Esophagus muscularis mucosa (tissue), 4 donors: ENCODE measurements at regions not wholly inside any gene's neighbourhood (a gene's known extent, or its start where the extent isn't known, plus 50 kb on each side); places are given as distances from the start of the nearest gene placed in this dataset.
"Not testable (repeated sequence)": the region's sequence is repeated elsewhere in the genome, so short reads cannot be mapped to it uniquely, and the experiment has no call there.

Source experiments
- DNase-seq: peaks from one replicate; pipeline ENCODE4 v3.0.0-alpha.2; 2017; ENCODE audit errors: extremely low spot score
- H3K27ac ChIP-seq, 4 donors: fragments of 200-600 bp; sonication (generic); replicated peaks in 1 of 4; 1 replicate in 3 of 4; 2 replicates in 1 of 4; pipeline ENCODE4 v1.5.1; 2016 to 2019; ENCODE audit warnings: mild to moderate bottlenecking in 1 of 4
- H3K27me3 ChIP-seq, 4 donors: fragments of 200-600 bp; sonication (generic); one replicate each; pipeline versions ENCODE4 v1.5.1 to v1.6.0; 2016 to 2019
- H3K36me3 ChIP-seq, 4 donors: fragments of 200-600 bp; sonication (generic); one replicate each; pipeline ENCODE4 v1.5.1; 2016 to 2019
- H3K4me1 ChIP-seq, 4 donors: fragments of 200-600 bp; sonication (generic); one replicate each; pipeline ENCODE4 v1.5.1; 2016 to 2019
- H3K4me3 ChIP-seq, 4 donors: fragments of 200-600 bp; sonication (generic); 1 replicate in 2 of 4; 2 replicates in 2 of 4; pipeline ENCODE4 v1.5.1; 2016 to 2019; ENCODE audit warnings: mild to moderate bottlenecking in 4 of 4, moderate library complexity in 1 of 4
- H3K9me3 ChIP-seq, 4 donors: fragments of 200-600 bp; sonication (generic); 1 replicate in 3 of 4; 2 replicates in 1 of 4; pipeline ENCODE4 v1.5.1; 2016 to 2019
- CTCF ChIP-seq, 3 experiments: fragments of 200-600 bp in 2 of 3; fragments of 450-650 bp in 1 of 3; sonication (generic) in 2 of 3; IDR thresholded peaks; one replicate each; pipeline ENCODE4 v1.5.1; 2017 to 2019; ENCODE audit warnings: antibody characterized with exemption in 3 of 3, mild to moderate bottlenecking in 2 of 3, moderate library complexity in 1 of 3
- EP300 ChIP-seq: sonication (generic); formaldehyde crosslinking; IDR thresholded peaks from one replicate; pipeline ENCODE4 v1.6.1; 2017; ENCODE audit warnings: antibody characterized with exemption
- POLR2A ChIP-seq: fragments of 450-650 bp; IDR thresholded peaks from one replicate; pipeline ENCODE4 v1.6.1; 2017; ENCODE audit warnings: antibody characterized with exemption, moderate library complexity, mild to moderate bottlenecking, low read depth
- POLR2AphosphoS5 ChIP-seq, 2 donors: sonication (generic); formaldehyde crosslinking; IDR thresholded peaks; one replicate each; pipeline ENCODE4 v1.6.1; 2017; ENCODE audit warnings: antibody characterized with exemption in 2 of 2
- WGBS: methylation state at CpG from one replicate; pipeline ENCODE4 v1.1.5; 2018; 5-methylcytosine and 5-hydroxymethylcytosine counted together
- intact Hi-C: fragments of 100-400 bp; cut with DNase I; formaldehyde crosslinking; loops from one replicate; pipeline ENCODE4 v1.15.1; 2023

- Histone ChIP-seq H3K27me3 (peaks cover 0 to 49% (median 0%) of the 10 kb centered on the region in 4 donors), H3K9me3 (no peaks in the 10 kb centered on the region), H3K27ac (no peak overlapping the region), H3K4me3 (no peak overlapping the region), H3K36me3 (no peaks in the 10 kb centered on the region), H3K4me1 (no peaks in the 10 kb centered on the region)
- TF ChIP-seq POLR2A (no peak), CTCF (IDR thresholded peaks at IDR 0.05) (no peak), POLR2AphosphoS5 (IDR thresholded peaks at IDR 0.05) (no peak), EP300 (no peak)
- intact Hi-C loops: no loop called here
- WGBS: 85% methylated on average over 8 of the region's 8 CpGs
- no peak for DNase-seq
These were observed 487.3 kb downstream of the BRD1 start for GRCh38 chr22:49340406-49340805.

DNA sequence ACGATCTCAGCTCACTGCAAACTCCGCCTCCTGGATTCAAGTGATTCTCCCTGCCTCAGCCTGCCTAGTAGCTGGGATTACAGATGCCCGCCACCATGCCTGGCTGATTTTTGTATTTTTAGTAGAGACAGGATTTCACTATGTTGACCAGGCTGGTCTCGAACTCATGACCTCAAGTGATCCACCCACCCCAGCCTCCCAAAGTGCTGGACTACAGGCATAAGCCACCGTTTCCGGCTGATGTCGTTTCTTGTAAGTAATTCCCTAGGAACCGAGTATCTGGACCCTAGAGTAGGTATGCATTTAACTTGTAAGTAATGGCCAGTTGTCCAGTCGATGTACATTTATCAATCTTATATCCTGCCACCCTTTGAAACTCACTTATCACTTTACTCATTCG, 491.2 kb downstream of the BRD1 start:
- intact Hi-C loops, H3K27ac ChIP-seq, H3K9me3 ChIP-seq, H3K4me1 ChIP-seq, H3K4me3 ChIP-seq, H3K36me3 ChIP-seq: not testable (repeated sequence)
- WGBS: 86% methylated on average over 10 of the region's 10 CpGs
- DNase-seq: peak; percentile 68
- H3K27me3 ChIP-seq: peaks cover 0 to 56% (median 0%) of the 10 kb centered on the region in 4 donors

GRCh38 chr22:49334976-49335375, 492.7 kb downstream of the BRD1 start:
- H3K9me3 ChIP-seq: peaks cover 0 to 8% (median 0%) of the 10 kb centered on the region in 4 donors
- intact Hi-C loops: no loop called here
- WGBS: 84% methylated on average over 10 of the region's 10 CpGs
- no peaks in the 10 kb centered on the region for H3K4me1 ChIP-seq
- H3K36me3 ChIP-seq: no peaks in the 10 kb centered on the region
- no peak for TF ChIP-seq EP300
- no peak for TF ChIP-seq CTCF (IDR thresholded peaks at IDR 0.05)
- TF ChIP-seq POLR2A: no peak
- TF ChIP-seq POLR2AphosphoS5 (IDR thresholded peaks at IDR 0.05): no peak
- peaks cover 0 to 53% (median 0%) of the 10 kb centered on the region in 4 donors for H3K27me3 ChIP-seq
- peak; percentile 89 for DNase-seq
- H3K27ac ChIP-seq: no peak overlapping the region
- H3K4me3 ChIP-seq: no peak overlapping the region

DNA sequence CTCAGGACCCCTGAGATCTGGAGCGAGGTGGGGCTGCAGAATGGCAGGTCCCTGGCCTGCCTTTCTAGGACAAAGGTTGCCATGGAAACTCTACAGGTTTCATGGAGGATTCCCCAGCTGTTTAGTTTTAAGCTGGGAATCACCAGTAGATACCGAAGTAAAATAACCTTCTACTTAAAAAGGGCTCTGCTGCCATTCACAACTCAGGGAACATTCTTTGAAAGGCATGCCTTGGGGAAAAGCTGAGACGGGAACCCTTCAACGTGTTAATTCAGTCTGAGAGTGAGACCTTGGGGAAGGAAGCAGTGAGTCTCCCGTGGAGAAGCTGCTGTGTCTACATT, 493.3 kb downstream of the BRD1 start:
- Histone ChIP-seq H3K4me3 (no peak overlapping the region), H3K36me3 (no peaks in the 10 kb centered on the region), H3K27me3 (peaks cover 0 to 56% (median 0%) of the 10 kb centered on the region in 4 donors), H3K27ac (no peak overlapping the region), H3K4me1 (no peaks in the 10 kb centered on the region), H3K9me3 (peaks cover 0 to 8% (median 0%) of the 10 kb centered on the region in 4 donors)
- no peak for TF ChIP-seq POLR2A
- TF ChIP-seq EP300: no peak
- TF ChIP-seq CTCF (IDR thresholded peaks at IDR 0.05): no peak
- no peak for TF ChIP-seq POLR2AphosphoS5 (IDR thresholded peaks at IDR 0.05)
- intact Hi-C loops: no loop called here
- WGBS: 13% methylated on average over 3 of the region's 5 CpGs
- peak; percentile 50 for DNase-seq

GRCh38 chr22:49333206-49333605, 494.5 kb downstream of the BRD1 start:
- intact Hi-C loops: no loop called here
- H3K36me3 ChIP-seq: no peaks in the 10 kb centered on the region
- DNase-seq: peak; percentile 60
- no peaks in the 10 kb centered on the region for H3K4me1 ChIP-seq
- peaks cover 0 to 9% (median 1%) of the 10 kb centered on the region in 4 donors for H3K9me3 ChIP-seq
- no peak for TF ChIP-seq POLR2A
- TF ChIP-seq POLR2AphosphoS5 (IDR thresholded peaks at IDR 0.05): no peak
- no peak for TF ChIP-seq CTCF (IDR thresholded peaks at IDR 0.05)
- TF ChIP-seq EP300: no peak
- H3K27me3 ChIP-seq: peaks cover 0 to 66% (median 0%) of the 10 kb centered on the region in 4 donors
- H3K27ac ChIP-seq: no peak overlapping the region
- no peak overlapping the region for H3K4me3 ChIP-seq
- 89% methylated on average over 21 of the region's 21 CpGs for WGBS
